ENCODE measurements at regions not wholly inside any gene's neighbourhood (a gene's known extent, or its start where the extent isn't known, plus 50 kb on each side); places are given as distances from the start of the nearest gene placed in this dataset.
"Not testable (repeated sequence)": the region's sequence is repeated elsewhere in the genome, so short reads cannot be mapped to it uniquely, and the experiment has no call there.

- no peak overlapping the region for H3K4me3 ChIP-seq (ENCODE audit: low read length)
- DNase-seq (ENCODE audit: low read depth, low spot score): no peak
Observed at GRCh38 chr11:92050305-92050704, 174.3 kb upstream of the FAT3 start.

GRCh38 chr11:92048415-92048814 is 176.2 kb upstream of the FAT3 start:
- DNase-seq (ENCODE audit: low read depth, low spot score): no peak

GRCh38 chr11:92046103-92046502 is 178.5 kb upstream of the FAT3 start:
- H3K4me3 ChIP-seq (ENCODE audit: low read length): no peak overlapping the region
- no peak for DNase-seq (ENCODE audit: low read depth, low spot score)

More at GRCh38 chr11:92048415-92048814, 176.2 kb upstream of the FAT3 start:
- no peak overlapping the region for H3K4me3 ChIP-seq (ENCODE audit: low read length)

- no peak overlapping the region for H3K4me3 ChIP-seq (ENCODE audit: low read length)
- DNase-seq (ENCODE audit: low read depth, low spot score): no peak
Observed at GRCh38 chr11:92045301-92045700, 179.3 kb upstream of the FAT3 start.

- no peak overlapping the region for H3K4me3 ChIP-seq (ENCODE audit: low read length)
- no peak for DNase-seq (ENCODE audit: low read depth, low spot score)
Observed at GRCh38 chr11:92035488-92035887, 189.1 kb upstream of the FAT3 start.

GRCh38 chr11:92027136-92027535 is 197.5 kb upstream of the FAT3 start:
- not testable (repeated sequence) for DNase-seq (ENCODE audit: low read depth, low spot score); H3K4me3 ChIP-seq (ENCODE audit: low read length)

GRCh38 chr11:92026664-92027063 is 198.0 kb upstream of the FAT3 start:
- H3K4me3 ChIP-seq (ENCODE audit: low read length): no peak overlapping the region
- DNase-seq (ENCODE audit: low read depth, low spot score): no peak

GRCh38 chr11:92024788-92025187 is 199.8 kb upstream of the FAT3 start:
- no peak overlapping the region for H3K4me3 ChIP-seq (ENCODE audit: low read length)

GRCh38 chr11:92022499-92022898 is 202.1 kb upstream of the FAT3 start:
- DNase-seq (ENCODE audit: low read depth, low spot score): no peak
- no peak overlapping the region for H3K4me3 ChIP-seq (ENCODE audit: low read length)

More at GRCh38 chr11:92024788-92025187, 199.8 kb upstream of the FAT3 start:
- no peak for DNase-seq (ENCODE audit: low read depth, low spot score)

- no peak for DNase-seq (ENCODE audit: low read depth, low spot score)
- H3K4me3 ChIP-seq (ENCODE audit: low read length): no peak overlapping the region
Observed at GRCh38 chr11:92018332-92018731, 206.3 kb upstream of the FAT3 start.

- H3K4me3 ChIP-seq (ENCODE audit: low read length): no peak overlapping the region
- DNase-seq (ENCODE audit: low read depth, low spot score): no peak
Observed at GRCh38 chr11:92008249-92008648, 216.4 kb upstream of the FAT3 start.

- no peak for DNase-seq (ENCODE audit: low read depth, low spot score)
- no peak overlapping the region for H3K4me3 ChIP-seq (ENCODE audit: low read length)
Observed at GRCh38 chr11:92002568-92002967, 222.1 kb upstream of the FAT3 start.

- DNase-seq (ENCODE audit: low read depth, low spot score): no peak
- no peak overlapping the region for H3K4me3 ChIP-seq (ENCODE audit: low read length)
Observed at GRCh38 chr11:91998481-91998880, 226.1 kb upstream of the FAT3 start.

- no peak overlapping the region for H3K4me3 ChIP-seq (ENCODE audit: low read length)
- no peak for DNase-seq (ENCODE audit: low read depth, low spot score)
Observed at GRCh38 chr11:91997226-91997625, 227.4 kb upstream of the FAT3 start.

GRCh38 chr11:91996526-91996925 is 228.1 kb upstream of the FAT3 start:
- DNase-seq (ENCODE audit: low read depth, low spot score): no peak
- H3K4me3 ChIP-seq (ENCODE audit: low read length): no peak overlapping the region

GRCh38 chr11:91988443-91988842 is 236.2 kb upstream of the FAT3 start:
- DNase-seq (ENCODE audit: low read depth, low spot score); H3K4me3 ChIP-seq (ENCODE audit: low read length): not testable (repeated sequence)

GRCh38 chr11:91986218-91986617 is 238.4 kb upstream of the FAT3 start:
- no peak for DNase-seq (ENCODE audit: low read depth, low spot score)
- H3K4me3 ChIP-seq (ENCODE audit: low read length): no peak overlapping the region

- no peak overlapping the region for H3K4me3 ChIP-seq (ENCODE audit: low read length)
- DNase-seq (ENCODE audit: low read depth, low spot score): no peak
Observed at GRCh38 chr11:91984033-91984584, 240.5 kb upstream of the FAT3 start.

GRCh38 chr11:91981995-91982394 is 242.6 kb upstream of the FAT3 start:
- DNase-seq (ENCODE audit: low read depth, low spot score): no peak
- H3K4me3 ChIP-seq (ENCODE audit: low read length): no peak overlapping the region

GRCh38 chr11:91979775-91980174 is 244.8 kb upstream of the FAT3 start:
- no peak for DNase-seq (ENCODE audit: low read depth, low spot score)
- no peak overlapping the region for H3K4me3 ChIP-seq (ENCODE audit: low read length)

- no peak overlapping the region for H3K4me3 ChIP-seq (ENCODE audit: low read length)
- no peak for DNase-seq (ENCODE audit: low read depth, low spot score)
Observed at GRCh38 chr11:91978747-91979146, 245.9 kb upstream of the FAT3 start.
